Keratinocyte (primary cell): ENCODE measurements at regions not wholly inside any gene's neighbourhood (a gene's known extent, or its start where the extent isn't known, plus 50 kb on each side); places are given as distances from the start of the nearest gene placed in this dataset.

Source experiments
- DNase-seq: peaks from one replicate; pipeline ENCODE4 v3.0.0-alpha.2; 2011; ENCODE audit warnings: low read depth, missing footprints, low spot score
- FAIRE-seq: peaks from 2 replicates; lab custom pipeline; 2011; peaks lifted over from hg19 to GRCh38; lab: Jason Lieb, UNC
- H2AFZ ChIP-seq: 2 replicates; pipeline ENCODE4 v1.6.0; 2012; ENCODE audit warnings: low read length, control low read depth, inconsistent platforms; ENCODE audit not compliant: control insufficient read depth
- H3K27ac ChIP-seq: 2 replicates; pipeline ENCODE4 v1.5.1; 2011; ENCODE audit warnings: low read length; ENCODE audit not compliant: control insufficient read depth, insufficient read depth
- H3K27me3 ChIP-seq: 3 replicates; pipeline ENCODE4 v1.6.0; 2011; ENCODE audit warnings: low read length; ENCODE audit not compliant: control insufficient read depth, insufficient read depth; ENCODE audit errors: extremely low read depth
- H3K36me3 ChIP-seq, 2 experiments: 2 replicates in 1 of 2; 3 replicates in 1 of 2; pipeline ENCODE4 v1.5.1; 2011; ENCODE audit warnings: low read length in 2 of 2, mild to moderate bottlenecking in 1 of 2; ENCODE audit not compliant: control insufficient read depth in 2 of 2, insufficient read depth in 2 of 2; ENCODE audit errors: extremely low read depth in 1 of 2
- H3K4me1 ChIP-seq: 3 replicates; pipeline ENCODE4 v1.5.1; 2011; ENCODE audit warnings: low read length; ENCODE audit not compliant: control insufficient read depth, insufficient read depth; ENCODE audit errors: extremely low read depth
- H3K4me2 ChIP-seq: 3 replicates; pipeline ENCODE4 v1.6.0; 2011; ENCODE audit warnings: low read depth, low read length; ENCODE audit not compliant: control insufficient read depth, insufficient read depth; ENCODE audit errors: extremely low read depth
- H3K4me3 ChIP-seq, 3 experiments: fragments of 200-600 bp in 1 of 3; sonication (generic) in 1 of 3; 2 replicates in 2 of 3; 3 replicates in 1 of 3; pipeline ENCODE4 v1.5.1; 2011 to 2016; ENCODE audit warnings: low read length in 3 of 3, mild to moderate bottlenecking in 3 of 3, control low read depth in 2 of 3, inconsistent platforms in 1 of 3, low read depth in 1 of 3, mixed read lengths in 1 of 3, mixed run types in 1 of 3, moderate library complexity in 1 of 3; ENCODE audit not compliant: control insufficient read depth in 2 of 3, insufficient read depth in 2 of 3; ENCODE audit errors: extremely low read depth in 1 of 3
- H3K79me2 ChIP-seq: 2 replicates; pipeline ENCODE4 v1.6.0; 2012; ENCODE audit warnings: low read length; ENCODE audit not compliant: control insufficient read depth, insufficient read depth
- H3K9ac ChIP-seq: 3 replicates; pipeline ENCODE4 v1.6.0; 2011; ENCODE audit warnings: low read length; ENCODE audit not compliant: control insufficient read depth, insufficient read depth; ENCODE audit errors: extremely low read depth
- H3K9me1 ChIP-seq: 3 replicates; pipeline ENCODE4 v1.6.0; 2011; ENCODE audit warnings: low read length; ENCODE audit not compliant: control insufficient read depth, insufficient read depth; ENCODE audit errors: extremely low read depth
- H3K9me3 ChIP-seq: 2 replicates; pipeline ENCODE4 v1.5.1; 2012; ENCODE audit warnings: low read depth, low read length; ENCODE audit not compliant: control insufficient read depth
- H4K20me1 ChIP-seq: 3 replicates; pipeline ENCODE4 v1.6.0; 2011; ENCODE audit warnings: low read length; ENCODE audit not compliant: control insufficient read depth, insufficient read depth; ENCODE audit errors: extremely low read depth
- EZH2 ChIP-seq: IDR thresholded peaks from one replicate; pipeline ENCODE4 v1.6.1; 2012; ENCODE audit warnings: inconsistent platforms, mild to moderate bottlenecking, low read length, moderate library complexity
- dilution Hi-C: fragments of 300-500 bp; cut with MboI; formaldehyde crosslinking; loops from one replicate; pipeline ENCODE4 v1.7.0; 2020; ENCODE audit warnings: low sequenced_read_pairs; ENCODE audit not compliant: extremely low pct_ligation_motif_present
- TF ChIP-seq, protein P1 (sequence below), 3 experiments: IDR thresholded peaks in 1 of 3; conservative IDR thresholded peaks in 1 of 3; optimal IDR thresholded peaks in 1 of 3; 2 replicates in 2 of 3; 3 replicates in 1 of 3; pipeline versions ENCODE3 to v1.5.1; 2011; ENCODE audit warnings: low read length in 3 of 3, mild to moderate bottlenecking in 3 of 3, moderate library complexity in 2 of 3, control low read depth in 1 of 3, inconsistent platforms in 1 of 3; ENCODE audit not compliant: insufficient read depth in 2 of 3; ENCODE audit errors: extremely low read depth in 1 of 3

- Histone ChIP-seq H3K4me2 (no peak overlapping the region), H3K4me3 (no peak overlapping the region), H3K79me2 (no peaks in the 10 kb centered on the region), H3K9ac (no peak overlapping the region), H3K9me1 (no peaks in the 10 kb centered on the region), H3K27me3 (no peaks in the 10 kb centered on the region), H4K20me1 (no peaks in the 10 kb centered on the region), H3K9me3 (no peaks in the 10 kb centered on the region), H3K36me3 (no peaks in the 10 kb centered on the region), H2AFZ (no peak overlapping the region), H3K27ac (no peak overlapping the region), H3K4me1 (no peaks in the 10 kb centered on the region)
- FAIRE-seq (no peak), DNase-seq (no peak)
- TF ChIP-seq, protein P1, sequence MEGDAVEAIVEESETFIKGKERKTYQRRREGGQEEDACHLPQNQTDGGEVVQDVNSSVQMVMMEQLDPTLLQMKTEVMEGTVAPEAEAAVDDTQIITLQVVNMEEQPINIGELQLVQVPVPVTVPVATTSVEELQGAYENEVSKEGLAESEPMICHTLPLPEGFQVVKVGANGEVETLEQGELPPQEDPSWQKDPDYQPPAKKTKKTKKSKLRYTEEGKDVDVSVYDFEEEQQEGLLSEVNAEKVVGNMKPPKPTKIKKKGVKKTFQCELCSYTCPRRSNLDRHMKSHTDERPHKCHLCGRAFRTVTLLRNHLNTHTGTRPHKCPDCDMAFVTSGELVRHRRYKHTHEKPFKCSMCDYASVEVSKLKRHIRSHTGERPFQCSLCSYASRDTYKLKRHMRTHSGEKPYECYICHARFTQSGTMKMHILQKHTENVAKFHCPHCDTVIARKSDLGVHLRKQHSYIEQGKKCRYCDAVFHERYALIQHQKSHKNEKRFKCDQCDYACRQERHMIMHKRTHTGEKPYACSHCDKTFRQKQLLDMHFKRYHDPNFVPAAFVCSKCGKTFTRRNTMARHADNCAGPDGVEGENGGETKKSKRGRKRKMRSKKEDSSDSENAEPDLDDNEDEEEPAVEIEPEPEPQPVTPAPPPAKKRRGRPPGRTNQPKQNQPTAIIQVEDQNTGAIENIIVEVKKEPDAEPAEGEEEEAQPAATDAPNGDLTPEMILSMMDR (optimal IDR thresholded peaks at IDR 0.05 in 1 of 3, IDR thresholded peaks at IDR 0.05 in 1 of 3, conservative IDR thresholded peaks at IDR 0.05 in 1 of 3; ENCODE audit: extremely low read depth in 1 of 3, insufficient read depth in 2 of 3, low read length in 3 of 3): no peak
- dilution Hi-C loops: no loop called here
Observed at GRCh38 chr1:224816062-224816461, 113.4 kb upstream of the DNAH14 start.

DNA sequence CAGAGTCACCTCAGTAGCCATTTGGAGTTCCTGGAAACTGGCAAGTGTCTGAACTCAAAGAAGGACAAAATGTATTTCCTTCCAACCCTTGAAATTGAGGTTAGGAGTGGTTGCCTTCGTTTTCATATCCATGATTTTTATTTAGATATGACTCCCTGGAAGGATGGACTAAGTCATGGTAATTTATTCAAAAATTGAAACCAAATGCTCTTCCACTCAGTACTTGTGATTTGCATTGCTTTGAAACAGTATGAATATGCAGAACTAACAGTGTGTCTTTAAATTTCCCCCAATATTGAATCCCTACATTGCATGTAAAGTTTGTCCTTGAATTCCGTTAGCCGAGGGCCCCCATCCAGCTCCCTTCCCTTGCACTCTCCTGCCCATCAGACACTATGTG lies 112.1 kb upstream of the DNAH14 start:
- no peak for FAIRE-seq

More for the DNA sequence above, 112.1 kb upstream of the DNAH14 start:
- DNase-seq: no peak
- no peak for TF ChIP-seq EZH2
- TF ChIP-seq, protein P1 (optimal IDR thresholded peaks at IDR 0.05 in 1 of 3, IDR thresholded peaks at IDR 0.05 in 1 of 3, conservative IDR thresholded peaks at IDR 0.05 in 1 of 3; ENCODE audit: extremely low read depth in 1 of 3, insufficient read depth in 2 of 3, low read length in 3 of 3): no peak
- dilution Hi-C loops: no loop called here
- H3K9me1 ChIP-seq: no peaks in the 10 kb centered on the region
- no peaks in the 10 kb centered on the region for H4K20me1 ChIP-seq
- H3K79me2 ChIP-seq: no peaks in the 10 kb centered on the region
- H3K4me1 ChIP-seq: no peaks in the 10 kb centered on the region
- no peak overlapping the region for H2AFZ ChIP-seq
- no peak overlapping the region for H3K27ac ChIP-seq
- H3K4me3 ChIP-seq: no peak overlapping the region
- no peaks in the 10 kb centered on the region for H3K27me3 ChIP-seq
- H3K4me2 ChIP-seq: no peak overlapping the region
- no peaks in the 10 kb centered on the region for H3K36me3 ChIP-seq
- H3K9ac ChIP-seq: no peak overlapping the region
- H3K9me3 ChIP-seq: no peaks in the 10 kb centered on the region
